Testis (tissue), 2 donors: ENCODE measurements at regions not wholly inside any gene's neighbourhood (a gene's known extent, or its start where the extent isn't known, plus 50 kb on each side); places are given as distances from the start of the nearest gene placed in this dataset.

ENCODE experiments used
- DNase-seq: peaks from one replicate; pipeline ENCODE4 v3.0.0-alpha.2; 2019
- H3K27ac ChIP-seq, 2 donors: fragments of 200-600 bp; sonication (generic); one replicate each; pipeline ENCODE4 v1.5.1; 2019
- H3K27me3 ChIP-seq: fragments of 200-600 bp; sonication (generic); one replicate; pipeline ENCODE4 v1.5.1; 2019
- H3K36me3 ChIP-seq: fragments of 200-600 bp; sonication (generic); one replicate; pipeline ENCODE4 v1.5.1; 2017; ENCODE audit warnings: low read depth; ENCODE audit errors: missing control alignments
- H3K4me1 ChIP-seq: fragments of 200-600 bp; sonication (generic); one replicate; pipeline ENCODE4 v1.5.1; 2019
- H3K4me3 ChIP-seq, 2 donors: fragments of 200-600 bp; sonication (generic); one replicate each; pipeline ENCODE4 v1.5.1; 2017 to 2019
- H3K9me3 ChIP-seq: fragments of 200-600 bp; sonication (generic); one replicate; pipeline ENCODE4 v1.5.1; 2017
- POLR2A ChIP-seq: fragments of 450-650 bp; IDR thresholded peaks from one replicate; pipeline ENCODE4 v1.6.1; 2017; ENCODE audit warnings: antibody characterized with exemption, mild to moderate bottlenecking, moderate library complexity
- WGBS, 2 donors: methylation state at CpG; one replicate each; pipeline ENCODE4 v1.1.5; 2018; 5-methylcytosine and 5-hydroxymethylcytosine counted together
- intact Hi-C: fragments of 100-400 bp; cut with DNase I; formaldehyde crosslinking; loops from one replicate; pipeline ENCODE4 v1.15.1; 2023; ENCODE audit warnings: low total_unique reads
- TF ChIP-seq, protein P1 (sequence below), 3 experiments: fragments of 450-650 bp in 2 of 3; fragments of 200-600 bp in 1 of 3; sonication (generic) in 1 of 3; IDR thresholded peaks; one replicate each; pipeline ENCODE4 v1.5.1; 2016 to 2019; ENCODE audit warnings: antibody characterized with exemption in 3 of 3, mild to moderate bottlenecking in 2 of 3, moderate library complexity in 1 of 3

- TF ChIP-seq, protein P1, sequence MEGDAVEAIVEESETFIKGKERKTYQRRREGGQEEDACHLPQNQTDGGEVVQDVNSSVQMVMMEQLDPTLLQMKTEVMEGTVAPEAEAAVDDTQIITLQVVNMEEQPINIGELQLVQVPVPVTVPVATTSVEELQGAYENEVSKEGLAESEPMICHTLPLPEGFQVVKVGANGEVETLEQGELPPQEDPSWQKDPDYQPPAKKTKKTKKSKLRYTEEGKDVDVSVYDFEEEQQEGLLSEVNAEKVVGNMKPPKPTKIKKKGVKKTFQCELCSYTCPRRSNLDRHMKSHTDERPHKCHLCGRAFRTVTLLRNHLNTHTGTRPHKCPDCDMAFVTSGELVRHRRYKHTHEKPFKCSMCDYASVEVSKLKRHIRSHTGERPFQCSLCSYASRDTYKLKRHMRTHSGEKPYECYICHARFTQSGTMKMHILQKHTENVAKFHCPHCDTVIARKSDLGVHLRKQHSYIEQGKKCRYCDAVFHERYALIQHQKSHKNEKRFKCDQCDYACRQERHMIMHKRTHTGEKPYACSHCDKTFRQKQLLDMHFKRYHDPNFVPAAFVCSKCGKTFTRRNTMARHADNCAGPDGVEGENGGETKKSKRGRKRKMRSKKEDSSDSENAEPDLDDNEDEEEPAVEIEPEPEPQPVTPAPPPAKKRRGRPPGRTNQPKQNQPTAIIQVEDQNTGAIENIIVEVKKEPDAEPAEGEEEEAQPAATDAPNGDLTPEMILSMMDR (IDR thresholded peaks at IDR 0.05), result no peak
- TF ChIP-seq POLR2A, result no peak
- Histone ChIP-seq H3K27ac (no peak overlapping the region), H3K9me3 (no peaks in the 10 kb centered on the region), H3K27me3 (no peaks in the 10 kb centered on the region), H3K4me3 (no peak overlapping the region), H3K36me3 (no peaks in the 10 kb centered on the region), H3K4me1 (peaks cover 14% of the 10 kb centered on the region)
- DNase-seq, result no peak
- intact Hi-C loops, result no loop called here
Measured at GRCh38 chr12:88308825-88309224, 166.7 kb downstream of the TMTC3 start.

- intact Hi-C loops, result no loop called here
- Histone ChIP-seq H3K36me3 (no peaks in the 10 kb centered on the region), H3K9me3 (no peaks in the 10 kb centered on the region), H3K27me3 (no peaks in the 10 kb centered on the region), H3K27ac (no peak overlapping the region), H3K4me1 (peaks cover 14% of the 10 kb centered on the region), H3K4me3 (no peak overlapping the region)
- DNase-seq, result no peak
- no peak for TF ChIP-seq POLR2A
- TF ChIP-seq, protein P1 (IDR thresholded peaks at IDR 0.05), result no peak
- WGBS, 2 donors, result 83 to 89% methylated on average over 2 of the region's 2 CpGs
Measured at GRCh38 chr12:88309546-88309945, 167.4 kb downstream of the TMTC3 start.

- no peaks in the 10 kb centered on the region for H3K9me3 ChIP-seq
- 61 to 65% methylated on average over 1 of the region's 1 CpG for WGBS, 2 donors
- H3K27ac ChIP-seq, result no peak overlapping the region
- peaks cover 14% of the 10 kb centered on the region for H3K4me1 ChIP-seq
- no peak for TF ChIP-seq POLR2A
- TF ChIP-seq, protein P1 (IDR thresholded peaks at IDR 0.05), result no peak
- H3K36me3 ChIP-seq, result no peaks in the 10 kb centered on the region
- no peaks in the 10 kb centered on the region for H3K27me3 ChIP-seq
- H3K4me3 ChIP-seq, result no peak overlapping the region
- no peak for DNase-seq
- intact Hi-C loops, result no loop called here
Measured at GRCh38 chr12:88310069-88310468, 168.0 kb downstream of the TMTC3 start.

DNA sequence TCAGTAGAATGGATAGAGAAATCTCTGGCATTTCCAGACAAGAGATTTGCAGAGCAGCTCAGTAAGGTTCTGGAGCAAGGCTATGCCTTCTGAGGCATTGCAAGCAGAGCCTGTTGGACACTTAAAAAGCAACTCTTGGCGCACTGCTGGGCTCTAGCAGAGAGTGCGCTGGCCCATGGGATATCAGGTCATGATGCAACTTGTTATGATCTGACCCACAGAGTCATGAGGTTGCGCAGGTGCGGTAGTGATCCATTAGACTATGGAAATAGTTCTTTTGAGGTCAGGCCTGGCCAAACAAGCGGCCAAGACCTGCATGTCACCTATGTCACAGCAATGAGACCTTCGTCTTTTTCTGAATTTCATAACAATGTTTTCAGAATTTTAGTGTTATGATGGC is 168.6 kb downstream of the TMTC3 start:
- TF ChIP-seq, protein P1 (IDR thresholded peaks at IDR 0.05), result no peak
- no peak for TF ChIP-seq POLR2A
- Histone ChIP-seq H3K36me3 (no peaks in the 10 kb centered on the region), H3K27ac (no peak overlapping the region), H3K9me3 (no peaks in the 10 kb centered on the region), H3K4me3 (no peak overlapping the region), H3K27me3 (no peaks in the 10 kb centered on the region), H3K4me1 (peaks cover 9% of the 10 kb centered on the region)
- intact Hi-C loops, result no loop called here
- DNase-seq, result no peak
- 87 to 90% methylated on average over 6 of the region's 6 CpGs for WGBS, 2 donors

DNA sequence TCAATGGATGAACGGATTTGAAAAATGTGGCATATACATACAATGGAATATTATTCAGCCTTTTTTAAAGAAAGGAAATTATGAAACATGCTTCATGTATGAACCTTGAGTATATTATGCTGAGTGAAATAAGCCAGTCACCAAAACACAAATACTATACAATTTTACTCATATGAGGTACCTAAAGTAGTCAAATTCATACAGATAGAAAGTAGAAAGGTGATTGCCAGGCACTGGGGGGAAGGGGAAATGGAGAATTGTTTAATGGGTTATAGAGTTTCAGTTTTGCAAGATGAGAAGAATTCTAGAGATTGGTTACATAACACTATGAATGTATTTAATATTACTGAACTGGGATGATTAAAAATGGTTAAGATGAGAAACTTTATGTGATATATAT is 171.4 kb downstream of the TMTC3 start:
- 94 to 100% methylated on average over 1 of the region's 1 CpG for WGBS, 2 donors
- no peak overlapping the region for H3K4me3 ChIP-seq
- intact Hi-C loops, result no loop called here
- H3K27ac ChIP-seq, result no peak overlapping the region
- H3K27me3 ChIP-seq, result no peaks in the 10 kb centered on the region
- H3K36me3 ChIP-seq, result no peaks in the 10 kb centered on the region
- TF ChIP-seq POLR2A, result no peak
- TF ChIP-seq, protein P1 (IDR thresholded peaks at IDR 0.05), result no peak
- H3K9me3 ChIP-seq, result no peaks in the 10 kb centered on the region
- no peak for DNase-seq
- H3K4me1 ChIP-seq, result no peaks in the 10 kb centered on the region
